ENCODE measurements at regions not wholly inside any gene's neighbourhood (a gene's known extent, or its start where the extent isn't known, plus 50 kb on each side); places are given as distances from the start of the nearest gene placed in this dataset.

- CTCF ChIA-PET, result no interaction called here
These were observed 311.9 kb downstream of the MDFIC start for GRCh38 chr7:115233809-115234208.

GRCh38 chr7:115232041-115232440 lies 310.1 kb downstream of the MDFIC start:
- Mint-ChIP-seq H3K4me1 (ENCODE audit: low read depth) (peaks cover 16% of the 10 kb centered on the region), H3K9me3 (peaks cover 6% of the 10 kb centered on the region), H3K36me3 (ENCODE audit: low read depth) (no peaks in the 10 kb centered on the region), H3K27me3 (peaks cover 2% of the 10 kb centered on the region), H3K4me3 (no peak overlapping the region), H3K27ac (no peak overlapping the region)
- CTCF ChIA-PET, result interaction anchor here (1.5 kb wide), 1 partner anchor 366 kb away, joined by 4 read pairs; no protein-coding TSS in a partner anchor
- intact Hi-C loops (cut with micrococcal nuclease), result no loop called here
- POLR2A ChIA-PET, result no interaction called here
- no peak for TF ChIP-seq CTCF (IDR thresholded peaks at IDR 0.05)
- DNase-seq (no peak), ATAC-seq (no peak)

More at GRCh38 chr7:115233809-115234208, 311.9 kb downstream of the MDFIC start:
- intact Hi-C loops (cut with micrococcal nuclease), result no loop called here
- TF ChIP-seq CTCF (IDR thresholded peaks at IDR 0.05), result no peak
- H3K9me3 Mint-ChIP-seq, result peaks cover 6% of the 10 kb centered on the region
- H3K4me3 Mint-ChIP-seq, result no peak overlapping the region
- H3K27me3 Mint-ChIP-seq, result peaks cover 2% of the 10 kb centered on the region
- DNase-seq, result no peak
- POLR2A ChIA-PET, result interaction anchor here (0.6 kb wide), 1 partner anchor 315 kb away, joined by 3 read pairs; no protein-coding TSS in a partner anchor
- H3K36me3 Mint-ChIP-seq (ENCODE audit: low read depth), result no peaks in the 10 kb centered on the region
- no peak overlapping the region for H3K27ac Mint-ChIP-seq
- H3K4me1 Mint-ChIP-seq (ENCODE audit: low read depth), result peaks cover 16% of the 10 kb centered on the region
- ATAC-seq, result no peak

DNA sequence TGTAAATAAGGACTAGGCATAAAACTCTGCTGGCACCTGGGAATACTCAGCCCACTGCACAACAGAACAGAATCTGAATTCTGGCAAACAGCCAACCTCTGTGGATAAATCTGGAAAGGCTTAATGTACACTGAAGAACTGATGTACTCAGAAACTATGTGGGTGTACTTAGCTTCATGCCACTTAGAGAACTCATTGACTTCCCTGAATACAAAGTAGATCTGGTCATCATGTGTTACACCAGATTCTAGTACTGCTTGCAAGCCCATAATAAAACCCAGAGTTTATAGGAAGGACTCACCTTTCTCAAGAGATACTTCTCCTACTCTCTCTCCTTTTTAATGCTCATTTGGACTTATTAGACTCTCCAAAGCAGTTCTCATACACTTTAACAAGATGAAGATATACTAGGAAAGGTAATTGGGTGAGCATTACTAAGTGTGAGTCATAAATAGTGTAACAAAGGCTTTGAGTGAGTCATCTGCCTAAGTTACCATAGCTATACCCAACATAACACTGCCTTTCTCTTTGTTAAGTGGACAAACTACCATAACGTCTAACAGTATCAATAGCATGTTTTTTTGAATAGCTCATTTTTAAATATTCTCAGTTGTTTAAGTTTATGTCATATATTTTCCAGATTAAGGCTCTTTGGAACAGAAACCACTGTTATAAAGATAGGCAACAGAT lies 309.1 kb downstream of the MDFIC start:
- POLR2A ChIA-PET, result no interaction called here
- Mint-ChIP-seq H3K4me1 (ENCODE audit: low read depth) (peaks cover 16% of the 10 kb centered on the region), H3K36me3 (ENCODE audit: low read depth) (no peaks in the 10 kb centered on the region), H3K27ac (peak overlapping the region; percentile 50), H3K27me3 (peaks cover 2% of the 10 kb centered on the region), H3K4me3 (no peak overlapping the region), H3K9me3 (peaks cover 6% of the 10 kb centered on the region)
- peak; percentile 98 for ATAC-seq
- CTCF ChIA-PET, result interaction anchor here (0.9 to 1.5 kb wide), 2 partner anchors 9 to 365 kb away, joined by 3 to 4 read pairs; no protein-coding TSS in a partner anchor
- intact Hi-C loops (cut with micrococcal nuclease), result no loop called here
- no peak for TF ChIP-seq CTCF (IDR thresholded peaks at IDR 0.05)
- DNase-seq, result no peak

DNA sequence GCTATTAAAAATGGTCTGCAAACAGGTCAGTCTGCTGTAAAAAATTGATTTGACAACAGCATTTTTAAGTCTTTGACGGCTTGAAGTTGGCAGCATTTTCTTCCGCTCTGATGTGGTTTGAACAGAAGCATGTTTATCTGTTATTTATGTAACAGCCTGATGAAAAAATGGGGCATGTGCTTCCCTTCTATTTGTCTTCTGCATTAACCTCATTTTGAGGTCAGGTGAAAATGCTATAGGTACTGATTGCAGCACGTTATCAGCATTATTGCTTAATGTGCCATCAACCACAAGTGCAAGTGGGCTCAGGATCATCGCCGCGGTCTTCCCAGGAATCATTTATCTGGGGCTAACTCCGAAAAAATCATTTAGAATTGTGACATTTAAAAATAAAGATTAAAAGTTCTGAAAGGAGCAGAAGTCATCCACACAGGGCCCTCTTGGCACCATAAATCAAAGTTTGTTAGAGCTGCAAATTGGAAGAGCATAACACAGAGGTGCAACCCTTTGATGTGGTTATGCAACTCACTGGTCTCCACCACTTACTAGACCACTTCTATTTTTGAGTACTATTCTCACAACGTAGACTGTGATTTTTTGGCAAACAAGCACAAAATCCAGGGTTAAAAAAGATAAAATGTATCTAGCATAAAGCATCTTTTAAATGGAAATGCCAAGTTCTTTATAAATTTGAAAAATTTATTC lies 307.7 kb downstream of the MDFIC start:
- Mint-ChIP-seq H3K4me1 (ENCODE audit: low read depth) (peaks cover 16% of the 10 kb centered on the region), H3K27ac (no peak overlapping the region), H3K9me3 (no peaks in the 10 kb centered on the region), H3K27me3 (peaks cover 2% of the 10 kb centered on the region), H3K4me3 (no peak overlapping the region), H3K36me3 (ENCODE audit: low read depth) (no peaks in the 10 kb centered on the region)
- intact Hi-C loops (cut with micrococcal nuclease), result no loop called here
- no peak for TF ChIP-seq CTCF (IDR thresholded peaks at IDR 0.05)
- no peak for ATAC-seq
- DNase-seq, result peak; percentile 3
- POLR2A ChIA-PET, result no interaction called here
- CTCF ChIA-PET, result no interaction called here
